Fibroblast of the aortic adventitia (primary cell): ENCODE measurements at regions not wholly inside any gene's neighbourhood (a gene's known extent, or its start where the extent isn't known, plus 50 kb on each side); places are given as distances from the start of the nearest gene placed in this dataset.

ENCODE experiments used
- DNase-seq: peaks from one replicate; pipeline ENCODE4 v3.0.0-alpha.2; 2010; ENCODE audit warnings: low read depth
- H3K4me3 ChIP-seq: 2 replicates; pipeline ENCODE4 v1.5.1; 2011; ENCODE audit warnings: low read depth, mild to moderate bottlenecking, control low read depth, low read length, moderate library complexity
- CTCF ChIP-seq: IDR thresholded peaks from 2 replicates; pipeline ENCODE4 v1.5.1; 2011; ENCODE audit warnings: mild to moderate bottlenecking, low read length, control low read depth, inconsistent platforms; ENCODE audit not compliant: insufficient read depth

GRCh38 chr19:28402701-28403290, 810.2 kb downstream of the UQCRFS1 start:
- TF ChIP-seq CTCF: no peak
- H3K4me3 ChIP-seq: no peak overlapping the region
- DNase-seq: no peak

DNA sequence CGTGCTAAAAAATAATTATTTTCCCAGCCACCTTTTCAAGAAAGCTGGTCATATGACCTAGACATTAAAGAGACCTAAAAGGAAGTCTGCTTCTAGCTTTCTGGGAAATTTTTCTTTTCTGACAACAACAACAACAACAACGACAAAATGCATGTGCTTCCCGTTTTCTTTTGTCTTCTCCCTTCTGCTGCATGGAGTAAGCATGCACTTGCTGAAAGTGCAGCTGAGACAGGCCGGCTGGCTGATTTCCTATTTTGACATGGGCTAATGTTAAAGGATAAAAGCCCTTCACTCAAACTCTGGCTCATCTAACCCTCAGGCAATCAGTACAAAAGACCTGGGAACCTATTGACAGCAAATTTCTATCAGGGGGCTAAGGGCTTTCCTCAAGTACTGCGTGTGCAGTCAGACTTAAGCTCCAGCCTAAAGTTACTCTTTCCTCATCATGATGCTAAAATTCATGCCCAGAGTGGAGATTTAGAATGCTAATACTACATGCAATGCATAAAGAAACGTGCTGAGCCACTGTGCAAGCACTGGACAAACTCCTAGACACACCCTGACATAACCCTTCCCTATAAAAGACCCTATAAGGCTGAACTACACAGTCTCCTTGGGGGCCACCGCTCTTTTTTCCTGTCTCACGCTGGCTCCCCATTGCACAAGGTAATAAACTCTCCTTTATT, 811.1 kb downstream of the UQCRFS1 start:
- H3K4me3 ChIP-seq: no peak overlapping the region
- no peak for TF ChIP-seq CTCF
- DNase-seq: no peak

GRCh38 chr19:28400953-28401671, 811.8 kb downstream of the UQCRFS1 start:
- no peak for DNase-seq
- TF ChIP-seq CTCF: no peak
- H3K4me3 ChIP-seq: no peak overlapping the region

- DNase-seq: no peak
These were observed 813.8 kb downstream of the UQCRFS1 start for GRCh38 chr19:28399187-28399586.

GRCh38 chr19:28397800-28398199, 815.2 kb downstream of the UQCRFS1 start:
- TF ChIP-seq CTCF: no peak
- no peak overlapping the region for H3K4me3 ChIP-seq
- DNase-seq: no peak

More at GRCh38 chr19:28399187-28399586, 813.8 kb downstream of the UQCRFS1 start:
- TF ChIP-seq CTCF: no peak
- no peak overlapping the region for H3K4me3 ChIP-seq

DNA sequence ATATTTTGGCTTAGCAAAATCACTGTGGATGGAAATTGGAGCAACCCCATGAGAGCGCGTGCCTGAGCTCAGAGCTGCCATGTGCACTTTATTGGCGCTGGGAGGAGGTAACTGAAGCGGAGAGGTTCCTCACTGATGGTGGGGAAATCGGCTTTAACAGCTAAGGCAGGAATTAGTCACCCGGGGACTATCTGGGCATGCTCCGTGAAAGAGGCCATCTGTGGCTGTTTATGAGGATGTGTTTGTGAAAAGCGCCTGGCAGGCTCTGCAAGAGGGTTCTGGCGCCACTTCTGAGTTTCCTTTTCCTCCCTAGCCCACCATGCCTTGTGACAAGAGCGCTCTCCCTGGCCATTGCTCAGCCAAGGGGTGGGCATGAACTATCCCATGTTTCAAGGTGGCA, 815.6 kb downstream of the UQCRFS1 start:
- H3K4me3 ChIP-seq: no peak overlapping the region
- DNase-seq: no peak
- no peak for TF ChIP-seq CTCF
